Neural progenitor cell (in vitro differentiated cells): ENCODE measurements at regions not wholly inside any gene's neighbourhood (a gene's known extent, or its start where the extent isn't known, plus 50 kb on each side); places are given as distances from the start of the nearest gene placed in this dataset.

ENCODE experiments used
- DNase-seq: peaks from one replicate; pipeline ENCODE4 v3.0.0-alpha.2; 2016; ENCODE audit warnings: low spot score
- H2AFZ ChIP-seq: fragments of 200-600 bp; sonication (generic); replicated peaks from 2 replicates; pipeline ENCODE4 v1.6.1; 2016; ENCODE audit warnings: antibody characterized with exemption
- H3F3A ChIP-seq: fragments of 200-600 bp; sonication (generic); 2 replicates; pipeline ENCODE4 v1.6.1; 2016; ENCODE audit warnings: antibody characterized with exemption, low read depth
- H3K27ac ChIP-seq: fragments of 200-600 bp; sonication (generic); 2 replicates; pipeline ENCODE4 v1.5.1; 2016; ENCODE audit warnings: mild to moderate bottlenecking
- H3K27me3 ChIP-seq: fragments of 200-600 bp; sonication (generic); 2 replicates; pipeline ENCODE4 v1.6.1; 2016; ENCODE audit warnings: mild to moderate bottlenecking, moderate library complexity
- H3K36me3 ChIP-seq: fragments of 200-600 bp; sonication (generic); 2 replicates; pipeline ENCODE4 v1.5.1; 2016
- H3K4me1 ChIP-seq: fragments of 200-600 bp; sonication (generic); 2 replicates; pipeline ENCODE4 v1.6.1; 2016; ENCODE audit warnings: mixed run types
- H3K4me2 ChIP-seq: fragments of 200-600 bp; sonication (generic); 2 replicates; pipeline ENCODE4 v1.6.1; 2016
- H3K4me3 ChIP-seq: fragments of 200-600 bp; sonication (generic); 2 replicates; pipeline ENCODE4 v1.5.1; 2016
- H3K79me2 ChIP-seq: fragments of 200-600 bp; sonication (generic); 2 replicates; pipeline ENCODE4 v1.6.1; 2016; ENCODE audit warnings: low read depth
- H3K9ac ChIP-seq: fragments of 200-600 bp; sonication (generic); 2 replicates; pipeline ENCODE4 v1.6.1; 2016
- H3K9me3 ChIP-seq: fragments of 200-600 bp; sonication (generic); 2 replicates; pipeline ENCODE4 v1.5.1; 2016; ENCODE audit warnings: low read depth
- H4K20me1 ChIP-seq: fragments of 200-600 bp; sonication (generic); 2 replicates; pipeline ENCODE4 v1.6.1; 2016; ENCODE audit warnings: low read depth
- H3K27ac Mint-ChIP-seq: 3 replicates; pipeline ENCODE4 v1.8.0; 2021; ENCODE audit warnings: mixed read lengths
- H3K27me3 Mint-ChIP-seq: 2 replicates; pipeline ENCODE4 v1.8.0; 2022; ENCODE audit warnings: low read depth, mild to moderate bottlenecking, inconsistent platforms, moderate library complexity, mixed read lengths; ENCODE audit not compliant: insufficient read depth
- H3K36me3 Mint-ChIP-seq: 3 replicates; pipeline ENCODE4 v1.8.0; 2021; ENCODE audit warnings: mixed read lengths
- H3K4me1 Mint-ChIP-seq: 3 replicates; pipeline ENCODE4 v1.8.0; 2021; ENCODE audit warnings: mixed read lengths
- H3K4me3 Mint-ChIP-seq: 3 replicates; pipeline ENCODE4 v1.8.0; 2021; ENCODE audit warnings: mild to moderate bottlenecking, moderate library complexity, mixed read lengths
- H3K9me3 Mint-ChIP-seq: 3 replicates; pipeline ENCODE4 v1.8.0; 2020; ENCODE audit warnings: mixed read lengths
- EZH2 ChIP-seq: fragments of 200-600 bp; sonication (generic); IDR thresholded peaks from 2 replicates; pipeline ENCODE4 v1.6.1; 2017; ENCODE audit warnings: antibody characterized with exemption, mild to moderate bottlenecking, moderate library complexity
- EZH2phosphoT487 ChIP-seq: fragments of 200-600 bp; sonication (generic); IDR thresholded peaks from 2 replicates; pipeline ENCODE4 v1.6.1; 2017; ENCODE audit warnings: antibody characterized with exemption
- TF ChIP-seq, protein P1 (sequence below): fragments of 200-600 bp; sonication (generic); IDR thresholded peaks from 2 replicates; pipeline ENCODE4 v1.5.1; 2017; ENCODE audit warnings: antibody characterized with exemption, mild to moderate bottlenecking

DNA sequence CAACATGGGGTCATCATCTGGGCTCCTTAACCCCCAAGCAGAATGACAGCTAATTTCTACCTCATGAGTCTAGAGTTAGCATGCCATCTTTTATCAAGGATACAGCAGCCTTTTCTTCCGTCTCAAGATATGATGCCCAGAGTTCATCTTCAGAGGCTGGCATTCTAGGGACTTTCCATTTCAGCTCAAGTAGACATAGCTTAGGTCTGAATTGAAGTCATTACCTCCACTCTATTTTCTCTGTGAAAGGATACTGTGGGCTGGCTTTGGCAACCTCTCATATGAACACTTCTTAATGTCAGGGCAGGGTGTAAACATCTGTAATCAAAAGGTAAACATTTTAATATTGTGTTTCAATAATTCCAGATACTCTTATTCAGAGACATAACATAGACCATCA lies 535.7 kb downstream of the MAT2B start:
- Histone ChIP-seq H2AFZ (no peak overlapping the region), H3K4me1 (no peaks in the 10 kb centered on the region), H3K27ac (no peak overlapping the region), H3K9ac (no peak overlapping the region), H3F3A (no peaks in the 10 kb centered on the region), H3K9me3 (no peaks in the 10 kb centered on the region), H3K4me3 (no peak overlapping the region), H4K20me1 (no peaks in the 10 kb centered on the region), H3K79me2 (no peaks in the 10 kb centered on the region), H3K4me2 (no peak overlapping the region), H3K36me3 (no peaks in the 10 kb centered on the region), H3K27me3 (no peaks in the 10 kb centered on the region)
- H3K4me1 Mint-ChIP-seq, result no peaks in the 10 kb centered on the region
- no peaks in the 10 kb centered on the region for H3K36me3 Mint-ChIP-seq
- H3K9me3 Mint-ChIP-seq, result no peaks in the 10 kb centered on the region
- H3K27me3 Mint-ChIP-seq, result no peaks in the 10 kb centered on the region
- no peak for TF ChIP-seq EZH2
- no peak for TF ChIP-seq EZH2phosphoT487
- TF ChIP-seq, protein P1, sequence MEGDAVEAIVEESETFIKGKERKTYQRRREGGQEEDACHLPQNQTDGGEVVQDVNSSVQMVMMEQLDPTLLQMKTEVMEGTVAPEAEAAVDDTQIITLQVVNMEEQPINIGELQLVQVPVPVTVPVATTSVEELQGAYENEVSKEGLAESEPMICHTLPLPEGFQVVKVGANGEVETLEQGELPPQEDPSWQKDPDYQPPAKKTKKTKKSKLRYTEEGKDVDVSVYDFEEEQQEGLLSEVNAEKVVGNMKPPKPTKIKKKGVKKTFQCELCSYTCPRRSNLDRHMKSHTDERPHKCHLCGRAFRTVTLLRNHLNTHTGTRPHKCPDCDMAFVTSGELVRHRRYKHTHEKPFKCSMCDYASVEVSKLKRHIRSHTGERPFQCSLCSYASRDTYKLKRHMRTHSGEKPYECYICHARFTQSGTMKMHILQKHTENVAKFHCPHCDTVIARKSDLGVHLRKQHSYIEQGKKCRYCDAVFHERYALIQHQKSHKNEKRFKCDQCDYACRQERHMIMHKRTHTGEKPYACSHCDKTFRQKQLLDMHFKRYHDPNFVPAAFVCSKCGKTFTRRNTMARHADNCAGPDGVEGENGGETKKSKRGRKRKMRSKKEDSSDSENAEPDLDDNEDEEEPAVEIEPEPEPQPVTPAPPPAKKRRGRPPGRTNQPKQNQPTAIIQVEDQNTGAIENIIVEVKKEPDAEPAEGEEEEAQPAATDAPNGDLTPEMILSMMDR, result no peak
- no peak overlapping the region for H3K4me3 Mint-ChIP-seq
- no peak overlapping the region for H3K27ac Mint-ChIP-seq
- no peak for DNase-seq

DNA sequence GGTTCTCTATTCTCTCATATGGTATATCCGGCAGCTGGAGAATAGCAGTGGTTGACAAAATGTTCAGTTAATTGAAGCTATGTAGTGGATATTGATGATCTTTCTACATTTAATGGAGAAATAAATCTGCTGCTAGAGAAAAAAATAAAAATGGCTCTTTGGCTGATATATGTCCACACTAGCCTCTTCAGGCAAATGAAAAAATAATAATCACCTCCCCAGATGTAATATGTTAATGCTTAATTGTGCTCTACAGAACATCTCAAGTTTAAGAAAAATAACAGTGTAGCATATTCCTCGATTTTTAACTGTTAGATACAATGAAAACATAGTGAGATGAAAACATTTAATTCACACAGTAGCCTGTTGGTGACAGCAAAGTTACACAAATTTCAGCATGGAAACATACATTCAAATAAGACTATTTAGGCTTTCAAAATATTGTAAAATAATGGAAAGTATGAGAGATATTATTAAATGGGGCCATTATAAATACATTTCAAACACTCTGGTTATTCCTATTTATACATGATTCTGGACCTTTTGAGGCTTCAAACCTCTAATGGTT lies 543.0 kb downstream of the MAT2B start:
- Histone ChIP-seq H3K4me1 (no peaks in the 10 kb centered on the region), H3K4me2 (no peak overlapping the region), H3K36me3 (no peaks in the 10 kb centered on the region), H3K9me3 (no peaks in the 10 kb centered on the region), H3K27ac (no peak overlapping the region), H2AFZ (no peak overlapping the region), H3K4me3 (no peak overlapping the region), H3K79me2 (no peaks in the 10 kb centered on the region), H3K9ac (no peak overlapping the region), H4K20me1 (no peaks in the 10 kb centered on the region), H3F3A (no peaks in the 10 kb centered on the region), H3K27me3 (no peaks in the 10 kb centered on the region)
- TF ChIP-seq EZH2phosphoT487 (no peak), EZH2 (no peak)
- TF ChIP-seq, protein P1, result peak; percentile 41
- H3K36me3 Mint-ChIP-seq, result no peaks in the 10 kb centered on the region
- no peak overlapping the region for H3K27ac Mint-ChIP-seq
- DNase-seq, result no peak
- no peaks in the 10 kb centered on the region for H3K27me3 Mint-ChIP-seq
- no peaks in the 10 kb centered on the region for H3K9me3 Mint-ChIP-seq
- H3K4me3 Mint-ChIP-seq, result no peak overlapping the region
- H3K4me1 Mint-ChIP-seq, result no peaks in the 10 kb centered on the region

DNA sequence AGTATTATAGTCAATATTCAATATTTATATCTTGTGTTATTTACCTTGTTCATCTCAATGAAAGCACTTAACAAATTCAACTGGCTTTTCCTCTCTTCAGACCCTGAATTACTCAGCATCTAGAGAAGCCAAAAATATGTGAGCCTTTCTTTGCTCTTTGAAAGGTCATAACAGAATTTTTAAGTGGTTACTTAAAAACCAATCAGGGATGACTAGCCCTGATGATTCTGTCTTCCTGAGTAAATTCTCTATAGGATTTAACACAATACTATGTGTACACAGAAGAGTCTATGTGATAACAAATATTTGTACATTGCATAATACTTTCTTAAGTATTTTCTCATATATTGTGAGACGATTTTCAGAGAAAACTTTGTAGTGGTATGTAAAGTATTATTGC lies 546.3 kb downstream of the MAT2B start:
- Histone ChIP-seq H3K4me3 (no peak overlapping the region), H3K79me2 (no peaks in the 10 kb centered on the region), H3K27me3 (no peaks in the 10 kb centered on the region), H3K9ac (no peak overlapping the region), H2AFZ (no peak overlapping the region), H3K36me3 (no peaks in the 10 kb centered on the region), H4K20me1 (no peaks in the 10 kb centered on the region), H3K4me1 (no peaks in the 10 kb centered on the region), H3K9me3 (no peaks in the 10 kb centered on the region), H3K27ac (no peak overlapping the region), H3K4me2 (no peak overlapping the region), H3F3A (no peaks in the 10 kb centered on the region)
- H3K36me3 Mint-ChIP-seq, result no peaks in the 10 kb centered on the region
- no peak overlapping the region for H3K27ac Mint-ChIP-seq
- H3K4me1 Mint-ChIP-seq, result no peaks in the 10 kb centered on the region
- DNase-seq, result no peak
- H3K27me3 Mint-ChIP-seq, result peaks cover 2% of the 10 kb centered on the region
- H3K9me3 Mint-ChIP-seq, result no peaks in the 10 kb centered on the region
- TF ChIP-seq EZH2 (no peak), EZH2phosphoT487 (no peak)
- TF ChIP-seq, protein P1, result no peak
- H3K4me3 Mint-ChIP-seq, result no peak overlapping the region
